Occipital lobe (tissue), 1 donor: ENCODE measurements at regions not wholly inside any gene's neighbourhood (a gene's known extent, or its start where the extent isn't known, plus 50 kb on each side); places are given as distances from the start of the nearest gene placed in this dataset.

Experiments used
- DNase-seq: peaks from one replicate; lab custom pipeline; 2025; lab: John Stamatoyannopoulos, UW

DNA sequence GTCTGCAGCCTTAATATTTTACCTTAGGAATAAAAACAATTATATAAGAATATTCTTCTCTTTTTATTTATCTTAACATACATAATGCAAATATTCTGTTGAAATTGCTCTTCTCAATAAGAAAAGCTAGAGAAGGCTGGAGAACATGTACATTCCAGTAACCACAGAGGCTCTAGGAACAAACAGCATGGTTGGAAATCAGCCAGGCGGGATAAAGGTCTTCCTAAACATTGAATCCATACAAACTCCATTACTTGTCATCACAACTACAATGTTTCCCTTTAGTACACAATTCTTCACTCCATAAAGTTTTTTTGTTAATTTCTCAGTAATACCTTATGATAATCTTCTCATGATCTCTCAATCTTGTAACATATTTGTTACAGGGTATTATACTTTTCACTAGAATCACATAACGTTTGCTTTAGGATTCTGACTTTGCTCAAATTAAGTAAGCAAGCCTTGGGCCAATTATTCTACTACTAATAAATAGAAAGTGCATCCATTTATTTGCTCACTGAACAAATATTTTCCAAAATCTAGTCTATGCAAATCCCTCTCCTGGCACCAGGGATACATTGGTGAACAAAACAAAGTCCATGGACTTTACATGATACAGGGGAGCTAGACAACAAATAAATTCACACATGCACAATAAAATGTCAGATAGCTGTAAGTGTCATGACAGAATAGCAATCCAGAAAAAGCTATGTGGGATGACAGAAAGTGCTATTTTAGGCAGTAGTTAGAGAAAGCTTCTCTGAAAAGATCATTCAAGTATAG, 237.5 kb upstream of the TMTC1 start:
- no peak for DNase-seq

DNA sequence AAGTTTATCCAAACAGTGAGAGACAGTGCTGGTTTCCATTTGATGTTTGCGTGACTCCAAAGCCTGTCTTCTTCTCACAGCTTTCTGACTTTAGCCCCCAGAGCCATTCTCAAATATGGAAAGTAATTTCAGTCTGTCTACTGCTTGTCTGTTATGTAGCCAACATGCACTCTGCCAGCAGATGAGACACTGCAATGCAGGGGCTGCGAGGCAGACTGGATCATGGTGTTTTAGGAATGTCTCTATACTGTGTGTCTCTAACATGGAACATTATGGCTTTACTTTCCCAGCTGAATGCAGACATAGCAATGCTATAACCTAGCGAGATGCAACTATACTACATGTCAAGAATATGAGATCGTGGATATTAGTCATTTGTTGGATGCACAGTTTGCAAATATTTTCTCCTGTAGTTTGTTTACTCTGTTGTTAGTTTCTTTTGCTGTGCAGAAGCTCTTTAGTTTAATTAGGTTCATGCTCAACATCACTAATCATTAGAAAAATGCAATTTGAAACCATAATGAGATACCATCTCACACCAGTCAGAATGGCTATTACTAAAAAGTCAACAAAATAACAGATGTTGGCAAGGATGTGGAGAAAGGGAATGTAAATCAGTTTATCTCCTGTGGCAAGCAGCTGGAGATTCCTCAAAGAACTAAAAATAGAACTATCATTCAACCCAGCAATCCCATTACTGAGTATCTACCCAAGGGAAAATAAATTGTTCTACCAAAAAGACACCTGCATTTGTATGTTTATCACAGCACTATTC, 235.8 kb upstream of the TMTC1 start:
- DNase-seq: no peak

DNA sequence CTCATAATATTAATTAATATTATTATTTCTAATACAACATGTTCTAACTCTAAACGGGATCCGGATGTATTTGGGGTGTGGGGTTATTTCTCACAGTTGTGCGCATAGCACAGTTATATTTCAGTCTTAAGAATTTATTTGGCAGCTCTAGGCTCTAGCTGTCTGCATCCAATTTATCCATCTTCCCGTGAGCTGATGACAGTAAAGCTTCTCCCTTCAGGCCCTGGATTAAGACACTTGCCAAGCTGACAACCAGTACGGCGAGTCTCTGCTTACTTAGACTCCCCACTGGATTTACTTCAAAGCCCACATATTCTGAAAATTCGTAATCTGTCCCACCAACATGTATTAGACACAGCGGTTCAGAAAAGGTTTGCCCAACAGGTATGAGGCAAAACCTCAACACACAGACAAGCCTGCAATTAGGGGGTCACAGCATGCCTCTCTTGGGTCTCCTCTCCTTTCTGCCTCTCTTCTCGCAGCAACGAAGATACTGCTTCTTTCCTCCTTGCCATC, 232.9 kb upstream of the TMTC1 start:
- no peak for DNase-seq

DNA sequence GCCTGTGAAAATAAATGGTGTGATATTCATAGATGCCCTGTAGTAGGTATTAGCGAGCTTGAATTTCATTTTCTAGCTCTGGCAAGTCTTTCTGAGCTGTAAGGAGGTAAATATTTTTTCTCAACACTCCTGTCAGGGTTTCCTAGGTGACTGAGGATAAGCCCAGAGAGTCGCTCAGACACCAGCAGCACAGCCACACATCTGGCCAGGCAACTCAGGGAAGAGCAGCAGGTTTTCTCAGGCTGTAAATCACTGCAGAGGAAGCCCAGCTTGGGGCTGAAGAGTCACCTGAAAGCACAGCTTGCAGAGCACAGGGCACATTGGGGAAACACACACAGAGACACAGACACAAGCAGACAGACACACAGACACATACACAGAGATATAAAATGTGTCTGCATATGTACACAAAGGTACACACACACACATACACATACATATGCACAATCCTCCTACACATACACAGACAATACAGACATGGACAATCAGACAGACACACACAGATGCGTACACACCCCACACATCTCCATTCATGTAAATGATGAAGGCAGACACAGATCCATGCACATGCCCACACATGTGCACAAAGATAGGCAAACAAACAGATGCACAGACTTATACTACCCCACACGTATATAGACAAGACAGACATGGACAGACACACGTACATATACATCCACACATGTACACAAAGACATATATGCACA, 232.0 kb upstream of the TMTC1 start:
- no peak for DNase-seq

DNA sequence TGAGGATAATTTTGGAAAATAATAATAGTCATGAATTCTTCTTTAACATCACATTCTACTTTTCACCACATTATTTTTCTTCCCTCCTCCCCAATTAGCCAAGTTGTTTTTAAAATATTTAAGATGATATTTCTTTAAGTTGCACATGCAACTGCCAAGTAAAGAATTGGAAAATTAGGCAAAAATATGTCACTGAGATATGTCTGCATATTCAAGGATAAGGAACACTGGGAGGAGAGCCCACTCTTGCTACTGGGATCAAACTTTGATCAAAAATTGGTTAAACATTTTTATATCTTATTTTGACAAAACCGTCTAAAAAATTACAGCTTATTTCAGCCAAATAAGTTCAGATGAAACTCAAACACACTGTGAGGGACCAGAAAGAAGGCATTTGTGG, 231.2 kb upstream of the TMTC1 start:
- no peak for DNase-seq

DNA sequence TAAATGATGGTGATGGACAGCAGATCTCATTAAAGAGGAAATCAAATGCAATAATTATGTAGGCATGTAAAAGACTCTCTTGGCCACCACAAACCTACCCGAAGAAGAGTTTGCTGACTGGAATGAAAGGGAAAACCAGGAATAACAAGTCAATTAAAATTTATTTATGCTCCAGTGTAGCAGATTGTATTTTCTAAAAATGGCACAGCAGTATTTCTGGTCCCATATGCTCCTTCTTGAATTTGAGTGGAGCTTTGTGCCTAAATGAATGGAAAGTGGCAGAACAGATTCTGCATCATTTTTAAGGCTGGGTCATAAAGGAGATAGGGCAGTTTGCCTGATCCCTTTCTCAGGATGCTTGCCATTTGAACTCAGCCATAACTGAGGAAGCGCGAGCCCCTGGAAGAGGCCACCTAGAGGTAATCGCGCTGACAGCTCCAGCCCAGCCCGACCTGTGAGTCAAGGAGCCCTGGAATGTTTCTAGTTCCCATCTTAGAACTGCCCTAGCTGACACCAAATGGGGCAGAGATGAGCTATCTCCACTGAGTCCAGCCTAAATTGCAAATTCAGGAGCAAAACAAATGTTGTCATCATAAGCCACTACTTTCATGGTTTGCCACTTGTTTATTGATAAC, 229.2 kb upstream of the TMTC1 start:
- no peak for DNase-seq

DNA sequence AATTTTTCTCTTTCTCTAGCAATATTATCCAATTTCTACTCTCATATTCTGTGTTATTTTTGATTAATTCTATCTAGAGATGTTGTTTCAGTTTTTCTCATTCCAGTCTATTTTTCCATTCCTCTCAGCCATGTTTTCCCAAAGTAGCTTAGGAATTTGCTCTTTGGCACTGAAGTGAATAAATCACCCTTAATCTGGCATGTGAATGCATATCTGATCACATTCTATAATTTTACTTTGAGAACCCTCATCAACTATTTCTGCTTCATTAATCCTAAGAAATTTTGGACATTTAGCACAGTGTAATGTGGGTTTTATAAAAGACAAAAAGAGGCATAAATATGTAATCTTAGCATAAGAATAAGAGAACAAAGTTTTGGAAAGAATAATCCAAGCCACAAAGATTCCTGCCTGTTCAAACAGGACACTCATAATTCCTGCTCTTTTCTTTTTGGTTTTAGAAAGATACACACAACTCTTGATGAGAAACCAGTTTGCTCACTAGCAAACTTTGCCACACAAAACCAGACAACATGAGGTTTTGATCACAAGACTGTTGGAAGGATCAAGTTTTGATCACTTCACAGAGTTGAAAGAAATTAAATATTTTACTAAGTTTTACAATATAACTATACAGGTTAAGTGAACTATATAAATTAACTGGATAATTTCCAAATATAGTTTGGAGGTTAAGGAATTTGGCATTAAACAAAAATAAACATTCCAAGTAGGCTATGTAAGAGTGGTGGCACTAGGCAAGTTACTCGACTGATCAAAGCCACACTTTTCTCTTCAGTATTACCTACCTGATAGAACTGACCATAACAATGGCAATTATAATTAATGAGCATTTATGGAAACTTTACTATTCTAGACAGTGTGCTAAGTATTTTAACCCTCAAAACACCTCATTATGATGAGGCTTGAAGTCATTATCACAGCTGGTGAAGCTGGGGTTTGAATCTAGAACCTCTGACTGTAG, 226.6 kb upstream of the TMTC1 start:
- no peak for DNase-seq

DNA sequence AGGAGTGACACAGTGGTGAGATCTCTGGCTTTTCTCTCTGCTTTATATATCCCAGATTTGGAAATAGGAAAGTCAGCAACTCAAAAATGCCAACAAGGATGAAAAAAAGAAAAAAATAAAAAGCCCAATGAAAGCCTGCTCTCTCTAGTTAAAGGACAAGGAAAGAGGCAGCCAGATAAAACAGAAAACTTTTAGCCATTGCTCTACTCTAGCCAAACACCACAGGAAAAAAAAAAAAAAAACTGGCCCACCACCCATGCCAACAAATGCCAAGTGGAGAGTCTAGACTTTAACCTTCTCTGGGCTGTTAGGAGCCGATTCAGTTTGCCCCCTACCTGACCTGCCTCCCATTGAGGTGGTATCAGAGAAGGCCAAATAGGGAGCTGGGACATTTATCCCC, 222.3 kb upstream of the TMTC1 start:
- DNase-seq: no peak

DNA sequence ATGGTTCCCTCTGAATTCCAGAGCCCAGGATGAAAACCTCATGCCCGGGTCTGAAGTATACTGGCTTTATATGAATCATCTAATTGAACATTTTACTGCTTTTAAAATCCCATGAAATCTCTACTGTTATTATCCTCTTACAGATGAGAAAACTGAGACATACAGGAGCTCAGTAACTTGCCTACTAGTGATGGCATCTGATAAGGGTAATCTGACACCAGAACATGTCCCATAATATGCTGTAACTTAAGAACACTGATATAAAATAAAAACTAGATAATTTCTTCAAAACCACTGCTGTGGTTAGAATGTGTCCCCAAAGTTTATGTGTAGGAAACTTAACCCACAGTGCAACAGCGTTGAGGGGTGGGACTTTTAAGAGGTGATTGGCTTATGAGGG, 219.6 kb upstream of the TMTC1 start:
- no peak for DNase-seq

DNA sequence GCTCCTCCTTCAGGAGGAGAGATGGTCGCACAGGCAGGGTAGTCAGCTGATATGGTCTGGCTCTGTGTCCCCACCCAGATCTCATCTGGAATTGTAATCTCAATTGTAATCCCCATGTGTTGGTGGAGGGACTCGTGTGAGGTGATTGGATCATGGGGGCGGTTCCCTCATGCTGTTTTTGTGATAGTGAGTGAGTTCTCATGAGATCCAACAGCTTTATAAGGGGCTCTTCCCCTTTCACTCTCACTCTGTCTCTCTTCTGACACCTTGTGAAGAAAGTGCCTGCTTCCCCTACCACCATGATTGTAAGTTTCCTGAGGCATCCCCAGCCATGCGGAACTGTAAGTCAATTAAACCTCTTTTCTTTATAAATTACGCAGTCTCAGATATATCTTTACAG, 218.9 kb upstream of the TMTC1 start:
- DNase-seq: no peak

DNA sequence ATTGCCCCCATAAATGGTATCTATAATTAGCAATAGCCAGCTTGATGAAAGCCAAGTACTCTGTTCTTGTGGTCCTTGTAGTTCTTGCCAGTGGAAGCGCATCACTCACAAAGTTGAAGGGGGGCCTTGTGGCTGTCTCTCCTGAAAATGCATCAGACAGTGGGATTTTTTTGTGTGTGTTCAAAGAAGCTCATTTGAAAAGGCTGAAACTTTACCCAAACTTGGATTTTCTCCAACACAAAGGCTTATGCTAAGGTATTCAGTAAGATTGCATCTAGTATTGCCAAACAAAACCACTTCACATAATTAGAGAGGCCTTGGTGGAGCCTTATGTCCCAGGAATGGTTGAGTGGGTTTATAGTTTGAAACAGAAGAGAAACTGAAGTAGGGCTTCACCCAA, 216.7 kb upstream of the TMTC1 start:
- no peak for DNase-seq

DNA sequence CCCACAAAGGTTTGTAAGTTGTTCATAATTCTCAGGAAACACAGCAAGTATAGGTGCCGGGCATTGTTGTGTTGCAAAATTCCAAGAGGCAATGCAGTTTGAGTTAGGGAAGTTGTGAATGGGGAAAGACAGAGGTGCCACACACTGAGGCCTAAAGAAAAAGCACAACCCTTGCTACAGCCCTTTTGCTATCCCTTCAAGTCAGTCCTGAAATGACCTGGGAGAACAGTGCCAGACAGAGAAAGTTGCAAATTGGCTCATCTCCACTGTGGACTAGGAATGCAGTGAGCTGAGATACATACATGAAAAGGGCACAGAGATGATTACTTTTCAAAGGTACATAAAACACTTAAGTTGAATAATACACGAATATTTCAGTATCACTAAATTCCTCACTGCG, 213.3 kb upstream of the TMTC1 start:
- DNase-seq: no peak

DNA sequence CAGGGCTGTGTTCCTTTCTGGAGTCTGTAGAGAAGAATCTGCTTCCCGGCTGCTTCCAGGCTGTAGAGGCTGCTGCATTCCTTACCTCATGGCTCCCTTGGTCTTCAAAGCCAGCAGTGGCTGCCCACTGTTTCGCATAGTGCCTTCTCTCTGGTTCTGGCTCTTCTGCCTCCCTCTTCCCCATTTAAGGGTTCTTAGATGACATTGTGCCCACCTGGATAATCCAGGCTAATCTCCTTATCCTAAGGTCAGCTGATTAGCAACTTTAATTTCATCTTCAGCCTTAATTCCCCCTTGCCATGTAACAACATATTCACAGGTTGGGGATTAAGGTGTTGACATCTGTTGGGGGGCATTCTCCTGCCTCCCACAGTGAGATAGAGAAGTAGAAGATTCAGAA, 208.6 kb upstream of the TMTC1 start:
- no peak for DNase-seq

DNA sequence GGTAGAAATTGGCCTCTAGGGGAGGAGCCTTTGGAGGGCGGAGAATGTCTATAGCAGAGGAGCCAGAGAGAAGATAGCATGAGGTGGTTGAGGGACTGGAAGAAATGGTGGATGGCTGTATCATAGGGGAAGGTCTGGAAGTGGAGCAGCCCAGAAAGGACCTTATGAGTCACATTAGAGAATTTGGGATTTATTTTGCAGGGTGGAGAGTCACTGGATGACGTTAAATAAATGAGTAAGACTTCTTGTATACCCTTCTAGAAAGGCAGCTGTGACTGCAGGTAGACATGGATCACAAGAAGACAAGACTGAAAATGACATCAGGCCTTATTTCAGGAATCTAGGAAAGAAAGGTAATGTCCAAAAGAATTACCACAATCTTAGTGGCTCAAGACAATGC, 208.2 kb upstream of the TMTC1 start:
- DNase-seq: no peak

DNA sequence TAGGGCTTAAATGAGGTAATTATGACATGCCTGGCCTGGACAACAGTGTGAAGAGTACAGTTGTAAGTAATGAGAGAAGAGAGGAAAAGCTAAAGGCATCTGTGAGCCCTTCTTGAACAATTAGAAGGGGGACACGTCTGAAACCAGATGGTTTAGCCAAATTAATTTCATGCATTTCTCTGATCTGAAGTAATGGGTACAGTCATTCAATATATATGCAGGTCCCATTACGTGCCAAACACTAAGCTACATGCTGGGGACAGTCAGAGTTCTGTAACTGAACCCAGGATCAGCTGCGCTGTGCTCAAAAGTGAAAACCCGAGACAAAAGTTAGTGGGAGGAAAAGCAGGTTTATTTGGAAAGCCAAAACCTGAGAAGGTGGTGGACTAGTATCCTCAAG, 207.2 kb upstream of the TMTC1 start:
- no peak for DNase-seq

DNA sequence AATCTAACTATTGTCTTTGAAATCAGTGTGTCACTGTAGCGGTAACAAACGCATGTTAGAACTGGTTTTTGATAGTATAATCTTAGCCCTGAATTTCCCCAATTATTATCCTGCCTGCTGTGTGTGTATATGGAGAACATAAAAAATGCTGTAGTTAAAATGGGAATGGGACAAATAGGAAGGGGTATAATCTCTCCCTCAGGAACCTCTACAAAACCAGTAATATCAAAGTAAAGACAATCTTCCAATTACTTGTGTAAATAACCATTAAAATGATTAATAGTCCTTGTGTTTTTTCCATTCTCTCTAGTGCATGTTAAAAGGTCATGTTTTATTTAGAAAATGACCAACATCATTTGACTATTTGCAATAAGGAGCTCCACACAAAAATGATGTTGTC, 200.1 kb upstream of the TMTC1 start:
- DNase-seq: no peak

DNA sequence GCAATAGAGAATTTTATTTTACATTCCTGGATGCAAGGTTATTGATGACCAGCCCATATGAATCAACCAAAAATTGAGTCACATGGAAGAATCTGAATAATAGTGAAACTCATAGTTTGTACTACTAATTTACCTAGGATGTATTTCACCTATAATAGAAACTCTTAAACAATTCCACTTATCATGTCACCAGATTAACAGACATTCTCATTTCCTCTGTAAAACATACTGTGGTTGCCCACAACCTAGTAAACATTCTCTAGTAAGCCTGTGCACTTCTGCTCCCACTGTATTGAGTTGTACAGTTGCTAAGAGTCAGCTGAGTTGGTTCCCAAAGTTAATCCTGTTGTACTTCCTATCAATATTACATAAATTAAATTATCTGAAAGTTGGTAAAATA, 196.6 kb upstream of the TMTC1 start:
- no peak for DNase-seq

DNA sequence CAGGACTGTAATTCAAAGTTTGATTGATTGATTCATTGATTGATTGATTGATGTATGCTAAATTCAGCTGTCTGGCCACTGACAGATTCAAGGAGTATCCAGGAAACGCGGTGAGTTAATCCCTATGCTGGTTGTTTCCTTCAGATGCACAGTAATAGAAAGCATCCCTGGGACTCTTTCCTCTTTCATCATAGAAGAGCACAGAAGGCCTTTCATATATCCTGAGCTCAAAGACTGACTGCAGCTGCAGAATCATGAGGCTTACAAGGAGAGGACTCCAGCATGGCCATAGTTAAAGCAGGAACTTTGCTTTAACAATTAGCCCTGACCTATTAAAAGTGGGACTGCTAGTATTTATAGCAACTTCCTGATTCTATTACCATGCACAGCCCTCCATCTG, 187.7 kb upstream of the TMTC1 start:
- DNase-seq: no peak

DNA sequence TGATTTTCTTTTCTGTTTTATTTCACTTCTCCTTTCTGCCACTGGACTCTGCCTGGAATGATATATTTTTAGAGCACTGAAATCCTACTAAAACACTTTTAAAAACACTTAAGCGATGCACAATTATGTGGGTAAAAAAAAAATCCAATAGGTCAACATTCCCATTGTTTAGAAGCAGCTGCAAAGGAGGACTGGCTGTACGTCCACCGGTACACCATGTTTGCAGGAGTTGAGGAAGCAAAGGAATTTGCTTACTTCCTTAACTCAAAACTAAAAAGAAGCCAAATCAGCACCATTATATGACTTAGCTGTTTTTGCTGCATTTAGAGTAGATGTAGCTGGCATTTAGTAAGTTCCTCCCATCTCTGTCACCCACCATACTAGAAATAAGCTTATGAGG, 186.8 kb upstream of the TMTC1 start:
- no peak for DNase-seq

DNA sequence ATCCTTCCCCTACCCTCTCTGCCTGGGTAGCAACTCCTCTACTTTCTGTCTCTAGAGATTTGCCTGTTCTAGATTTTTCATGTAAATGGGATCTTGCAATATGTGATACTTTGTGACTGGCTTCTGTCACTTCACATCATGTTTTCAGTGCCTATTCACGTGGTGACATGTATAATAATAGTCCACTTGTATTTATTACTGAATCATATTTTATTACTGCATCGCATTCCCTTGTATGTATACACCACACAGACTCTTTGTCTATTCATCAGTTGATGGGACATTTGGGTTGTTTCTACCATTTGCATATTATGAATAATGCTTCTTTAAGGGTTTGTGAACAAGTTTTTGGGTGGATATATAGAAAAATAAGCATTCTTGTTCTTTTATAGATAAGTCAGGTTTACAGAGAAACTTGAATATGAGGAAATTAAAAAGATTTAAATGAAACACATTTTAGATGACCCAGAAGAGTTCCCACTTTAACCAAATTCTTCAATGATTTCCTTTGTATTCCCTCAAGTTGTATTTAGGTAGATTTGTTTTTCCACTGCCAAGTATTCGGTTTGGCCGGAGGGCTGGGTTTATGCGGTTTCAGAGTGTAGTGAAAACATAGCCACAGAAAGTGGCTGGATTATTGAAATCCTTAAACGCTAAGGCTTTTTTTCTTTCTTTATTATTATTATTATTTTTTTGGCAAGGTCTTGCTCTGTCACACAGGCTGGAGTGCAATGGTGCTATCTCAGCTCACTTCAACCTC, 178.7 kb upstream of the TMTC1 start:
- DNase-seq: no peak
